Hematopoietic multipotent progenitor cell treated with erythropoietin and hydrocortisone succinate and interleukin-3 and kit ligand, for 8 days (in vitro differentiated cells): ENCODE measurements at regions not wholly inside any gene's neighbourhood (a gene's known extent, or its start where the extent isn't known, plus 50 kb on each side); places are given as distances from the start of the nearest gene placed in this dataset.

Experiments used
- DNase-seq: peaks from one replicate; pipeline ENCODE4 v3.0.0-alpha.2; 2015

DNA sequence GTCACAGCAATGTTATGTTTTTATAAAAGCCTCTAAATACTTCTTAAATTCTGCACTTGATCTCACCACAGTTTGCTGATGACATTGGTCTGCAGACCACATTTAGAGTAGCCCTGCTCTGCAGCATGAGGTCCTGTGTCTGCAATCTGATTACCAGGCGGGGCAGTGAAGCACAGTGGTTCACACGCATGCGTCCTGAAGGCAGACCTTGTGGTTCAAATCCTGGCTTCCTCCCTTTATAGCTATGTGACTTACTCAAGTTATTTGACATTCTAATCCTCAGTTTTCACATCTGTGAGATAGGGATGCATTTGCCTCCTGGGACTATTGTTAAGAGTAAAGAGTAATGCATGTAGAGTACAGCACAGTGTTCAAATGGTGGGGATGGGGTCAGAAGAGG, 50.3 kb downstream of the BMAL2 start:
- no peak for DNase-seq

GRCh38 chr12:27383429-27384260, 51.0 kb downstream of the BMAL2 start:
- peak; percentile 79 for DNase-seq

DNA sequence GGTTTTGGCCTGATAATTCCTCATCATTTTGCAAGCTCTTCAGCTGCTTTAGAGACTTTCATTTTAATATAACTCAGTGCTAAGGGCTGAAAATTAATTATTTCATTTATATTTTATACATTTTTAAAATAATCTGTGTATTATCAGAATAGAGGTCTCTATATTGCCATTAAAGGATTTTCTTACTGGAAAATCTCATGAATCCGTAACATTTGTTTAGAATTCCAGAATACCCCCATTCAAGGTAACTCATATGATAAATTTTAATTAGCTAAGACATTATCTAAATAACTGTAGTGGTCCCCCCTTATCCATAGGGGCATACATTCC, 51.6 kb downstream of the BMAL2 start:
- DNase-seq: no peak

GRCh38 chr12:27385766-27386564, 53.3 kb downstream of the BMAL2 start:
- DNase-seq: no peak

DNA sequence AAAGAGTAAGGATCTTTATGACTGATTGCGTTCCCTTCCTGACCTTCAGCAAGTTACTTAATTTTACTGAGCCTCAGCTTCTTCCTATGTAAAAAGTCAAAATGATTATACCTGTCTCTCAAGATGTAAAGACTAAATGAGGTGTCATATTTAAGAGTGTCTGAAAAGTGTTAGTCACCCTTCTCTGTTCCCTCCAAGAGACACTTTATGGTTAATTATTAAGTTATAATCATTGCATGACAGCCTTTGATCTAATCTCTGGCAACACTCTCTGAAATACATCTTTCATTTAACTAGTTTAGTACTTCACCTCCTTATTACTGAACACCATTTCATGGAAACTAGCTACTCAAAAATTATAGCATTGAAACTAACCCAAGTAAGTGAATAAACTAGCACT, 54.8 kb downstream of the BMAL2 start:
- no peak for DNase-seq

GRCh38 chr12:27388650-27389049, 56.0 kb downstream of the BMAL2 start:
- no peak for DNase-seq

DNA sequence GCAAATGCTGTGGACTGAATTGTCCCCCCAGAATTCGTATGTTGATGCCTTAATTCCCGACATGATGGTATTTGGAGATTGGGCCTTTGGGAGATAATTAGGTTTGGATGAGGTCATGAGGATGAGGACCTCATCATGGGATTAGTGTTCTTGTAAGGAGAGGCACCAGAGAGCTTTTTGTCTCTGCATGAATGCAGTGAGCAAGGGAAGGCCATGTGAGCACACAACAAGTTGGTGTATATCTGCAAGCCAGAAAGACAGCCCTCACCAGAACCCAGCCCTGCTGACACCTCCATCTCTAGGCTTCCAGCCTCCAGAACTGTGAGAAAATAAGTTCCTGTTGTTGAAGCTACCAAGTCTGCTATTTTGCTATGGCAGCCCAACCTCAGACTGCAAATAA, 51.9 kb upstream of the SMCO2 start:
- DNase-seq: no peak

DNA sequence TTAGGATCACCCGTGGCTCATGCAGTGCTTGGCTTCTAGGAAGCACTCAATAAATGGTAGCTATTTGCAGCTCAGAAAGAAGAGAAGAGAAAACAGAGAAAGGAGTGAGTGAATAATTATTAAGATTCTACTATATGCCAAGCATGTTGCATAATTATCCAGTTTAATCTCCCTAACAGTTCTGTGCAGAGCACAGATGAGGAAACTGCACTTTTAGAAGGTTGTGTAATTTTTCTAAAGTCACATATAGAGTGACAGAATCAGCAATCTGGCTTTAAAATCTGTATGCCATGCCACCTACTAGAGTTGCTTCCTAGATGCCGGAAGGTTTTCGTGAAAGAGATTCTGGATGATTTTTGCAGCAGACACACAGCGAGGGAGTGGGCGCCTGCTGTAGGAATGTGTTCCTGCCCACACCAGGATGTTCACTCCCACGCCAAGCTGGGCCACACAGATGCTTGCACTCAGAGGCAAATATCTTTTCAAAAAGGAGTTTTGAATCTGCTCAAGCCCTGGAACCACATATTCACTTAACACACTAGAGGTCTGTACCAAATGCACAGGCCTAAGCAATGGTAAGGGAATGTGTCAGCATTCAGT, 50.2 kb upstream of the SMCO2 start:
- no peak for DNase-seq
